Right atrium auricular region (tissue), 2 donors: ENCODE measurements at regions not wholly inside any gene's neighbourhood (a gene's known extent, or its start where the extent isn't known, plus 50 kb on each side); places are given as distances from the start of the nearest gene placed in this dataset.
A peak's percentile ranks its signal among the peaks of the same experiment; 100 is the strongest.

ENCODE experiments used
- DNase-seq: peaks from one replicate; pipeline ENCODE4 v3.0.0-alpha.2; 2019; ENCODE audit warnings: low spot score
- H3K27ac ChIP-seq, 2 donors: fragments of 200-600 bp; sonication (generic); 1 replicate in 1 of 2; 2 replicates in 1 of 2; pipeline ENCODE4 v1.5.1; 2016 to 2019
- H3K27me3 ChIP-seq, 2 donors: fragments of 200-600 bp; sonication (generic); one replicate each; pipeline versions ENCODE4 v1.5.1 to v1.6.0; 2017 to 2019
- H3K36me3 ChIP-seq: fragments of 200-600 bp; sonication (generic); one replicate; pipeline ENCODE4 v1.5.1; 2016
- H3K4me1 ChIP-seq, 2 donors: fragments of 200-600 bp; sonication (generic); one replicate each; pipeline versions ENCODE4 v1.5.1 to v1.6.0; 2017 to 2019
- H3K4me3 ChIP-seq, 2 donors: fragments of 200-600 bp; sonication (generic); 1 replicate in 1 of 2; 2 replicates in 1 of 2; pipeline ENCODE4 v1.5.1; 2017 to 2019; ENCODE audit warnings: mild to moderate bottlenecking in 1 of 2, moderate library complexity in 1 of 2
- H3K9me3 ChIP-seq, 2 donors: fragments of 200-600 bp; sonication (generic); one replicate each; pipeline ENCODE4 v1.5.1; 2019
- TF ChIP-seq, protein P1 (sequence below), 2 donors: fragments of 200-600 bp; sonication (generic); IDR thresholded peaks; one replicate each; pipeline ENCODE4 v1.5.1; 2019; ENCODE audit warnings: antibody characterized with exemption in 2 of 2

DNA sequence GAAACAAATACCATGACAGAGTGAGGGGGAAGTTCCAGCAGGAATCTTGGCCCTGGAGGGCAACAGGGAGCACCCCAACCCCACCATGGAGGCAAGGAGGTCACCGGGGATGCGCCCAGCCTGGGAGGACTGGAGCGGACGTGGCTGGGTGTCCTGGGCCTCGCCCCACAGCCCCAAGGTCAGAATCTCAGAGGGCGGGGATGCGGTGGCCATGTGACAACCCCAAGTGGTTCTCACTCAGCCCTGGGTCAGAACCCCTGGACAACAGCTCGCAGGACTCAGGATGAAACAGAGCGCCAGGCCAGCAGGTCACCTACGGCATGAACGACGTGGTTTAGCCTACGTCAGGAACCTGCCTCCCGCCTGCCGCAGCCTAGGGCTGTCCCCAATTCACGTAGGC lies 64.0 kb upstream of the ZNF354A start:
- TF ChIP-seq, protein P1, sequence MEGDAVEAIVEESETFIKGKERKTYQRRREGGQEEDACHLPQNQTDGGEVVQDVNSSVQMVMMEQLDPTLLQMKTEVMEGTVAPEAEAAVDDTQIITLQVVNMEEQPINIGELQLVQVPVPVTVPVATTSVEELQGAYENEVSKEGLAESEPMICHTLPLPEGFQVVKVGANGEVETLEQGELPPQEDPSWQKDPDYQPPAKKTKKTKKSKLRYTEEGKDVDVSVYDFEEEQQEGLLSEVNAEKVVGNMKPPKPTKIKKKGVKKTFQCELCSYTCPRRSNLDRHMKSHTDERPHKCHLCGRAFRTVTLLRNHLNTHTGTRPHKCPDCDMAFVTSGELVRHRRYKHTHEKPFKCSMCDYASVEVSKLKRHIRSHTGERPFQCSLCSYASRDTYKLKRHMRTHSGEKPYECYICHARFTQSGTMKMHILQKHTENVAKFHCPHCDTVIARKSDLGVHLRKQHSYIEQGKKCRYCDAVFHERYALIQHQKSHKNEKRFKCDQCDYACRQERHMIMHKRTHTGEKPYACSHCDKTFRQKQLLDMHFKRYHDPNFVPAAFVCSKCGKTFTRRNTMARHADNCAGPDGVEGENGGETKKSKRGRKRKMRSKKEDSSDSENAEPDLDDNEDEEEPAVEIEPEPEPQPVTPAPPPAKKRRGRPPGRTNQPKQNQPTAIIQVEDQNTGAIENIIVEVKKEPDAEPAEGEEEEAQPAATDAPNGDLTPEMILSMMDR (IDR thresholded peaks at IDR 0.05), result no peak
- Histone ChIP-seq H3K27ac (no peak overlapping the region), H3K36me3 (no peaks in the 10 kb centered on the region), H3K9me3 (no peaks in the 10 kb centered on the region), H3K4me1 (no peaks in the 10 kb centered on the region), H3K4me3 (no peak overlapping the region), H3K27me3 (no peaks in the 10 kb centered on the region)
- DNase-seq, result no peak

DNA sequence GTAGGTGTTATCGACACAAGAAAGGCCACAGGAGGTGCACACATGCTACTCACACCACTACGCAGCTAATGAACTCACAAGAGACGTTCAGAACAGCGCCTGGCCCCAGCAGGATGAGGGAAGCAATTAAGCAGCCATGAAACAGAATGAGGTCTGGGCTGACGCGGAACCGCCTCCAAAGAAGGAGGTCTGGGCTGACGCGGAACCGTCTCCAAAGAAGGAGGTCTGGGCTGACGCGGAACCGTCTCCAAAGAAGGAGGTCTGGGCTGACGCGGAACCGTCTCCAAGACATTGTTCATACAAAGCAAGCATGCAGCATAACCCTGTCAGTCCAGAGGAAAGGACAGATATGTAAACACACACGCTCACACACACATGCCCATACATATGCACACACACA lies 63.2 kb upstream of the ZNF354A start:
- Histone ChIP-seq H3K9me3 (no peaks in the 10 kb centered on the region), H3K36me3 (no peaks in the 10 kb centered on the region), H3K4me1 (no peaks in the 10 kb centered on the region), H3K27me3 (no peaks in the 10 kb centered on the region), H3K4me3 (no peak overlapping the region), H3K27ac (no peak overlapping the region)
- TF ChIP-seq, protein P1 (IDR thresholded peaks at IDR 0.05), result no peak
- no peak for DNase-seq

DNA sequence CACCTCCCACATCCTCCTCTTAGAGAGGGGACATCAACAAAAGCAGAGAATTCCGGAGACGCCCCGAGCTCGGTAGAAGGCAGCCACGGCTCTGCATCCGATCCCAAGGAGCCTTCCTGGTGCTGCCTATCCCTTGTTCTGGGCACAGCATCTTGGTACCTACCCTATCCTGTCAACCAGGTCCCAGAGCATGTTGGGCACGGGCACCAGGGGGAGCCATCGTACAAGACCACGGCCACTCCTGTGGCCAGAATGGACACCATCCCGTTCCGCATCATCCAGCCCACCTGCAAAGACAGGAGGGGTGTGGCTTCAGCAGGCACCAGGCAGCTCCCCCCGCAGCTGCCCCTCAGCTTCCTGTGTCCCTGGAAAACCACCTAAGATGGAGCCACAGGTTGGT lies 62.7 kb upstream of the ZNF354A start:
- Histone ChIP-seq H3K27me3 (no peaks in the 10 kb centered on the region), H3K4me3 (no peak overlapping the region)
- no peak for DNase-seq

DNA sequence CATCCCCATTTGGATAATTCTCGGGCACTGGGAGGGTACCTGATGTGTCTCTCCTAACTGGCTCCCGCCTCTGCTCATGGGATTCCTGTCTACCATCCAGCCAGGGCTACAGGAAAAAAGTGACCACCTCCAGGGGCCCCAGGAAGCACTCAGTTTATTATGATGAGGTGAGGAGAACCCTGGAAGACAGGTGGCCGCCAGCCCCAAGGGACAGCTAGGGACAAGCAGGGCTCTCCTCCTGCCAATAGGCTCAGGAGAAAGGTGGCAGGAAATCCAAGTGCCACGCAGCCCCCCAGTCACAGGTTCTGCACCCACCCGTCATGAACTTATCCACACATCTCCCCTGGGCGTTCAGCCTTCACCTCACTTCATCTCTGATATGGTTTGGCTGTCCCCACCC lies 61.5 kb upstream of the ZNF354A start:
- Histone ChIP-seq H3K27ac (no peak overlapping the region), H3K9me3 (no peaks in the 10 kb centered on the region), H3K4me3 (no peak overlapping the region), H3K4me1 (no peaks in the 10 kb centered on the region), H3K36me3 (no peaks in the 10 kb centered on the region), H3K27me3 (no peaks in the 10 kb centered on the region)
- DNase-seq, result no peak
- TF ChIP-seq, protein P1 (IDR thresholded peaks at IDR 0.05), result no peak

More for the DNA sequence above, 62.7 kb upstream of the ZNF354A start:
- Histone ChIP-seq H3K36me3 (no peaks in the 10 kb centered on the region), H3K9me3 (no peaks in the 10 kb centered on the region), H3K4me1 (no peaks in the 10 kb centered on the region), H3K27ac (no peak overlapping the region)
- TF ChIP-seq, protein P1 (IDR thresholded peaks at IDR 0.05), result peak in 1 of 2 donors; percentile 48

DNA sequence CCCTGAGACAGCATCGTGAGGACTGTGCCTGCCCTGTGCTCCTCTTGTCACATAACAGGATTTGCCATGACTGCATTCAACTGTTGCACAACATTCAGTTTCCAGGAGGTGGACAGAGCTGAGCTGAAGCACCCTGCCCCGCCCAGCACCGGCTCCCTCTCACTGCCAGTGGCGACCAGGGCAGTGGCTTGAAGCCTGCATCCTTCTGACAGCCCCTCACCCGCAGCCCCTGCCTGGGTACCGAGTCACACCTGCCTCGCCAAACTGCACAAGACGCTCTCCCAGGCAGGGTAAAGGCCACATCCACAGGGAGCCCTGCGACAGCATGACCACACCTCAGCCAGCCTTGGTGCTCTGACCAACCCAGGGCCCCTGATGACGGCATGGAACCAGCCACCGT lies 59.9 kb upstream of the ZNF354A start:
- no peak for DNase-seq
- Histone ChIP-seq H3K27ac (no peak overlapping the region), H3K4me1 (no peaks in the 10 kb centered on the region), H3K36me3 (no peaks in the 10 kb centered on the region), H3K4me3 (no peak overlapping the region), H3K9me3 (no peaks in the 10 kb centered on the region), H3K27me3 (no peaks in the 10 kb centered on the region)
- TF ChIP-seq, protein P1 (IDR thresholded peaks at IDR 0.05), result no peak

DNA sequence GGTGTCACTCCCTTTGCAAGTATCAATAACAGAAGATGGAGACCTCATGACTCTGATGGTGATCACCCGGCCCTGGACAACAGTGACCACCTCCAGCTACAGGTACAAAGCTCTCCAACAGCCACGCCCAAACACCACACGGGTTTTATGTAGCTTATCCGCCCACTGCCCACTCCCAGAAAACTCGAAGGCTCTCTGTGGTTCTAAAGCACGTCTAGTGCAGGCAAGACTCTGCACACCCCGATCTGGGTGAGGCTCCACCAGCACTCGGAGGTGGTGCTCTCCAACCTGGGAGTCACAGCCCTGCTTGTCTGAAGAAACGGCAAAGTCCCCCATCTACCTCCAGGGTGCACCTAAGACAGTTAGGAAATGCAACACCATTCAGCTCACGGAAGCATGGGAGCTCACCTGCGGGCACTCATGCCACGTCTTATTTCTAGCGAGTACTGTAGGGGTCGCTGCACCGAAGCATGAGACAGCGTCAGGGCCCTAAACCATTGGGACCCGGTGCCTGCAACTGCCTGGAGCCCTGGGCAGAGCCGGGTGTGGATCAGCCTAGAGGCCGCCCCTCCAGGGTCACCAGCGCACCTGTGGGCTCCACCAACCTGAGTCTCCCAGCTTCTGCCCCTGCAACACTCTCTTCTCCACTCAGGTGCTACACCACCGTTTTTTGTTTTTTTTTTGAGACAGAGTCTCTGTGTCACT lies 58.1 kb upstream of the ZNF354A start:
- TF ChIP-seq, protein P1 (IDR thresholded peaks at IDR 0.05), result no peak
- H3K27me3 ChIP-seq, result no peaks in the 10 kb centered on the region
- H3K9me3 ChIP-seq, result no peaks in the 10 kb centered on the region
- no peak for DNase-seq
- no peak overlapping the region for H3K4me3 ChIP-seq
- H3K4me1 ChIP-seq, result no peaks in the 10 kb centered on the region
- no peak overlapping the region for H3K27ac ChIP-seq
- no peaks in the 10 kb centered on the region for H3K36me3 ChIP-seq
